GM13976 (cell line): ENCODE measurements at regions not wholly inside any gene's neighbourhood (a gene's known extent, or its start where the extent isn't known, plus 50 kb on each side); places are given as distances from the start of the nearest gene placed in this dataset.

Experiments
- DNase-seq: peaks from one replicate; pipeline ENCODE4 v3.0.0; 2012; ENCODE audit warnings: low spot score
- CTCF ChIP-seq: IDR thresholded peaks from 2 replicates; pipeline ENCODE4 v1.5.1; 2012; ENCODE audit warnings: borderline replicate concordance, mild to moderate bottlenecking; ENCODE audit not compliant: insufficient read depth; ENCODE audit errors: extremely low read depth, missing control alignments, control extremely low read depth
- in situ Hi-C: fragments of 300-500 bp; cut with MboI; formaldehyde crosslinking; loops from one replicate; pipeline ENCODE4 v1.12.0; 2022; ENCODE audit warnings: low sequenced_read_pairs, mixed read lengths, inconsistent platforms; ENCODE audit not compliant: unreplicated experiment

- TF ChIP-seq CTCF = no peak
- in situ Hi-C loops = no loop called here
- no peak for DNase-seq
Observed at GRCh38 chr7:84450772-84451171, 256.2 kb upstream of the SEMA3A start.

- no peak for DNase-seq
- no peak for TF ChIP-seq CTCF
- in situ Hi-C loops = no loop called here
Observed at GRCh38 chr7:84447636-84448293, 253.2 kb upstream of the SEMA3A start.

DNA sequence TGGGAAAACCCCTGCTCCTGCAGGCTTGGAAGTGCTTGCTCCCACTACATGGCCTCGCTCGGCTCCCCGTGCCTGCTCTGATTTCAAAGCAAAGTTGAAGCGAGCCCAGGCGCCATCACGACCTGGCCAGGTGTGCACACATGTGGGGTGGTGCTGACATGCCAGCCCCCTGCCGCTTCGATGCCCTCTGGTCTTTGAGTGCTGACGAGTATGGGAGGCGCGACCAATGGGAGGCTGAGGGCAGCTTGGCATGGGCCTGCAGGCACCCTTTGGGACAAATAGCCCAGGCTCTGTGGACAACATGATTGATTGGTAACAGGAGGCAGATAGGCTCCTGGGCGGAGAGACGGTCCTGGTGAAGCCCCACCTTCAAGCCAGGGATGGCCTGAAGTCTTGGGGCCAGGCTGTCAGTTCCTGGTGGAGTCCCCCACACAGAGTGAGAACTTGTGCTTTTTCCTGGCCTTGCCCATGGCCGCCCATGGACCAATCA lies 252.4 kb upstream of the SEMA3A start:
- DNase-seq = no peak
- in situ Hi-C loops = no loop called here
- no peak for TF ChIP-seq CTCF

GRCh38 chr7:84425702-84426259 lies 231.2 kb upstream of the SEMA3A start:
- no peak for DNase-seq
- no peak for TF ChIP-seq CTCF
- in situ Hi-C loops = no loop called here

DNA sequence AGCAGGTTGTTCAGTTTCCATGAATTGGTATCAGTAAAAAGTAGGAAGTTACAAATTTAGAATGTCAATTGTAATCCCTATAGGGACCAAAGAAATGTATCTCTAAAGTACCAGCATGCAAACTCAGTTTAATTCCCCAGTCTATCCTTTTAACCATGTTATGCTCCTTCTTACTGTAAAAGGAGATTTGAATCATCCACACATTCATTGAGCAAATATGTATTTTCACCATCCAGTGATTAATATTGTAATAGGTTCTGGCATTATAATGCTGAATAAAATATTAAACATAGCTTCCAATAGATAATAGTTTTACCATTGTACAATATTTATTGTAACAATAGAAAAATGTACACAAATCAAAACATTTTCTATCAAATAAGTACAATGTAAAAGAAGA lies 228.2 kb upstream of the SEMA3A start:
- in situ Hi-C loops = no loop called here
- no peak for TF ChIP-seq CTCF
- DNase-seq = no peak

GRCh38 chr7:84412161-84412969 lies 217.8 kb upstream of the SEMA3A start:
- in situ Hi-C loops = no loop called here
- no peak for DNase-seq
- TF ChIP-seq CTCF = no peak
